CD4-positive, alpha-beta T cell (primary cell): ENCODE measurements at regions not wholly inside any gene's neighbourhood (a gene's known extent, or its start where the extent isn't known, plus 50 kb on each side); places are given as distances from the start of the nearest gene placed in this dataset.

Experiments used
- ATAC-seq: fragments of 200-7000 bp; cut with Tn5 transposase; one replicate; pipeline ENCODE4 v1.10.0; 2022; ENCODE audit warnings: mild to moderate bottlenecking; ENCODE audit not compliant: poor library complexity
- CTCF ChIA-PET: fragments of 350-600 bp; sonication (Branson Sonifier 250); formaldehyde crosslinking; loops from one replicate; lab custom pipeline; 2021; ENCODE audit warnings: antibody characterized with exemption, inconsistent platforms; lab: Charles Lee
- POLR2A ChIA-PET: fragments of 350-600 bp; sonication (Branson Sonifier 250); formaldehyde crosslinking; loops from one replicate; lab custom pipeline; 2021; ENCODE audit warnings: antibody characterized with exemption, inconsistent platforms; lab: Charles Lee
- DNase-seq, 14 experiments: peaks; one replicate each; pipeline ENCODE4 v3.0.0-alpha.2; 2013 to 2020; ENCODE audit warnings: mixed read lengths in 2 of 14
- H3K27ac ChIP-seq, 2 donors: one replicate each; pipeline versions ENCODE4 v1.5.1 to v1.7.0; 2013; ENCODE audit warnings: low read length in 2 of 2, low read depth in 1 of 2, mild to moderate bottlenecking in 1 of 2
- H3K27me3 ChIP-seq, 2 experiments: 1 replicate in 1 of 2; 2 replicates in 1 of 2; pipeline versions ENCODE4 v1.6.1 to v1.7.0; 2013; ENCODE audit warnings: low read length in 2 of 2, control low read depth in 1 of 2, mild to moderate bottlenecking in 1 of 2, moderate library complexity in 1 of 2; ENCODE audit not compliant: insufficient read depth in 2 of 2, control insufficient read depth in 1 of 2
- H3K36me3 ChIP-seq: one replicate; pipeline ENCODE4 v1.6.1; 2013; ENCODE audit warnings: low read length, control low read depth; ENCODE audit not compliant: insufficient read depth
- H3K4me1 ChIP-seq: one replicate; pipeline ENCODE4 v1.6.1; 2013; ENCODE audit warnings: low read length, control low read depth; ENCODE audit not compliant: insufficient read depth
- H3K4me3 ChIP-seq: one replicate; pipeline ENCODE4 v1.5.1; 2013; ENCODE audit warnings: mild to moderate bottlenecking, low read length, moderate library complexity
- H3K9me3 ChIP-seq, 2 experiments: 1 replicate in 1 of 2; 2 replicates in 1 of 2; pipeline versions ENCODE4 v1.6.1 to v1.7.0; 2013; ENCODE audit warnings: low read length in 2 of 2, mild to moderate bottlenecking in 2 of 2, control low read depth in 1 of 2, moderate library complexity in 1 of 2; ENCODE audit not compliant: control insufficient read depth in 1 of 2, insufficient read depth in 1 of 2
- H3K27ac Mint-ChIP-seq: one replicate; pipeline ENCODE4 v1.8.0; 2020; ENCODE audit warnings: mixed read lengths
- H3K27me3 Mint-ChIP-seq: one replicate; pipeline ENCODE4 v1.8.0; 2021; ENCODE audit warnings: mixed read lengths
- H3K36me3 Mint-ChIP-seq: one replicate; pipeline ENCODE4 v1.8.0; 2021; ENCODE audit warnings: low read depth, mixed read lengths
- H3K4me1 Mint-ChIP-seq: one replicate; pipeline ENCODE4 v1.8.0; 2021; ENCODE audit warnings: low read depth, mixed read lengths
- H3K4me3 Mint-ChIP-seq: one replicate; pipeline ENCODE4 v1.8.0; 2020; ENCODE audit warnings: mild to moderate bottlenecking, mixed read lengths
- H3K9me3 Mint-ChIP-seq: one replicate; pipeline ENCODE4 v1.8.0; 2020; ENCODE audit warnings: mixed read lengths
- CTCF ChIP-seq: fragments of 200-600 bp; IDR thresholded peaks from one replicate; pipeline ENCODE4 v1.8.0; 2022; ENCODE audit warnings: antibody characterized with exemption, mild to moderate bottlenecking
- intact Hi-C, 2 experiments: fragments of 100-400 bp; cut with DNase I in 1 of 2; cut with micrococcal nuclease in 1 of 2; formaldehyde crosslinking; loops; one replicate each; pipeline versions ENCODE4 v1.15.1 to v1.9.0; 2023 to 2025; cut with DNase I, micrococcal nuclease

GRCh38 chr3:107949394-107949970 lies 141.3 kb downstream of the CD47 start:
- no peaks in the 10 kb centered on the region for H3K36me3 Mint-ChIP-seq
- ChIA-PET CTCF (no interaction called here), POLR2A (no interaction called here)
- no peak overlapping the region for H3K27ac Mint-ChIP-seq
- no peaks in the 10 kb centered on the region for H3K9me3 Mint-ChIP-seq
- no peak overlapping the region for H3K4me3 Mint-ChIP-seq
- peaks cover 15% of the 10 kb centered on the region for H3K4me1 Mint-ChIP-seq
- DNase-seq (no peak), ATAC-seq (no peak)
- Histone ChIP-seq H3K27me3 (no peaks in the 10 kb centered on the region), H3K9me3 (no peaks in the 10 kb centered on the region), H3K4me3 (no peak overlapping the region), H3K36me3 (no peaks in the 10 kb centered on the region), H3K4me1 (peaks cover 7% of the 10 kb centered on the region), H3K27ac (no peak overlapping the region)
- H3K27me3 Mint-ChIP-seq, result no peaks in the 10 kb centered on the region
- TF ChIP-seq CTCF, result no peak
- intact Hi-C loops, result no loop called here

GRCh38 chr3:107947203-107947602 lies 143.6 kb downstream of the CD47 start:
- ATAC-seq, result no peak
- no peaks in the 10 kb centered on the region for H3K36me3 ChIP-seq
- no peaks in the 10 kb centered on the region for H3K9me3 ChIP-seq
- no peak overlapping the region for H3K4me3 ChIP-seq
- ChIA-PET POLR2A (no interaction called here), CTCF (no interaction called here)
- H3K36me3 Mint-ChIP-seq, result no peaks in the 10 kb centered on the region
- H3K9me3 Mint-ChIP-seq, result no peaks in the 10 kb centered on the region
- H3K4me1 ChIP-seq, result peaks cover 3% of the 10 kb centered on the region
- no peak overlapping the region for H3K27ac ChIP-seq
- no peak overlapping the region for H3K4me3 Mint-ChIP-seq
- H3K27me3 ChIP-seq, result no peaks in the 10 kb centered on the region
- intact Hi-C loops, result no loop called here
- H3K27me3 Mint-ChIP-seq, result no peaks in the 10 kb centered on the region
- no peak for TF ChIP-seq CTCF
- no peak for DNase-seq
- H3K4me1 Mint-ChIP-seq, result peaks cover 4% of the 10 kb centered on the region
- H3K27ac Mint-ChIP-seq, result no peak overlapping the region

DNA sequence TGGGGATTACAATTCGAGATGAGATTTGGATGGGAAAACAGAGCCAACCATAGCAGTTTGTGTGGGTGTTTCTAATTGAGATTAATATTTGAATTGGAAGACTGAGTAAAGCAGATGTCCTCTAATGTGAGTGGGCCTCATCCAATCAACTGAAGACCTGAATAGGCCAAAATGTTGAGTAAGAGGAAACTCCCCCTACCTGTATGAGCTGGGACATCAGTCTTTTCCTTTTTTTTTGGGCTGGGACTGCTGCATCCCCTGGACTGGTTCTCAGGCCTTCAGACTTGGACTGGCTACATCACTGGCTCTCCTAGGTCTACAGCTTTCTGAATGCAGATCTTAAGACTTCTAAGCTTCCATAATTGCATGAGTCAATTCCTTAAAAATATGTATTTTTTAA lies 144.1 kb downstream of the CD47 start:
- no peaks in the 10 kb centered on the region for H3K36me3 Mint-ChIP-seq
- CTCF ChIA-PET, result no interaction called here
- H3K27me3 Mint-ChIP-seq, result no peaks in the 10 kb centered on the region
- no peaks in the 10 kb centered on the region for H3K36me3 ChIP-seq
- H3K9me3 Mint-ChIP-seq, result no peaks in the 10 kb centered on the region
- no peak overlapping the region for H3K4me3 ChIP-seq
- intact Hi-C loops, result no loop called here
- POLR2A ChIA-PET, result no interaction called here
- no peak overlapping the region for H3K4me3 Mint-ChIP-seq
- no peaks in the 10 kb centered on the region for H3K9me3 ChIP-seq
- peaks cover 3% of the 10 kb centered on the region for H3K4me1 ChIP-seq
- DNase-seq, result no peak
- ATAC-seq, result no peak
- TF ChIP-seq CTCF, result no peak
- H3K27ac ChIP-seq, result no peak overlapping the region
- peaks cover 9% of the 10 kb centered on the region for H3K4me1 Mint-ChIP-seq
- H3K27ac Mint-ChIP-seq, result no peak overlapping the region
- H3K27me3 ChIP-seq, result no peaks in the 10 kb centered on the region
